Fibroblast of lung (primary cell): ENCODE measurements at regions not wholly inside any gene's neighbourhood (a gene's known extent, or its start where the extent isn't known, plus 50 kb on each side); places are given as distances from the start of the nearest gene placed in this dataset.

Experiments used
- CTCF ChIP-seq, 2 donors: IDR thresholded peaks in 1 of 2; conservative IDR thresholded peaks in 1 of 2; 1 replicate in 1 of 2; 2 replicates in 1 of 2; pipeline ENCODE4 v1.5.1; 2011 to 2012; ENCODE audit warnings: low read length in 2 of 2, control low read depth in 1 of 2, inconsistent platforms in 1 of 2, low read depth in 1 of 2, mild to moderate bottlenecking in 1 of 2
- EZH2 ChIP-seq: IDR thresholded peaks from 2 replicates; pipeline ENCODE4 v1.5.1; 2012; ENCODE audit warnings: low read length, control low read depth, mild to moderate bottlenecking; ENCODE audit errors: missing control alignments

GRCh38 chr17:79461041-79461440 is 149.8 kb downstream of the RBFOX3 start:
- TF ChIP-seq EZH2, result no peak
- no peak for TF ChIP-seq CTCF (conservative IDR thresholded peaks at IDR 0.05 in 1 of 2, IDR thresholded peaks at IDR 0.05 in 1 of 2; ENCODE audit: low read depth in 1 of 2, low read length in 2 of 2)
